HEK293 (cell line): ENCODE measurements at regions not wholly inside any gene's neighbourhood (a gene's known extent, or its start where the extent isn't known, plus 50 kb on each side); places are given as distances from the start of the nearest gene placed in this dataset.

Experiments used
- CTCF ChIP-seq: fragments of 450-650 bp; formaldehyde crosslinking; IDR thresholded peaks from 2 replicates; pipeline ENCODE4 v1.5.1; 2016; ENCODE audit warnings: missing biosample characterization, missing genetic modification characterization
- GLI4 ChIP-seq: fragments of 450-650 bp; formaldehyde crosslinking; IDR thresholded peaks from 2 replicates; pipeline ENCODE4 v1.5.1; 2016; ENCODE audit warnings: missing biosample characterization, missing genetic modification characterization
- KLF7 ChIP-seq: fragments of 450-650 bp; formaldehyde crosslinking; IDR thresholded peaks from 2 replicates; pipeline ENCODE4 v1.5.1; 2016; ENCODE audit warnings: missing biosample characterization, missing genetic modification characterization, borderline replicate concordance
- KLF9 ChIP-seq: fragments of 450-650 bp; formaldehyde crosslinking; IDR thresholded peaks from 2 replicates; pipeline ENCODE4 v1.5.1; 2016; ENCODE audit warnings: missing biosample characterization, missing genetic modification characterization, low read depth
- PRDM1 ChIP-seq: fragments of 450-650 bp; formaldehyde crosslinking; IDR thresholded peaks from 2 replicates; pipeline ENCODE4; 2016; ENCODE audit warnings: missing biosample characterization, missing genetic modification characterization
- ZBTB49 ChIP-seq: fragments of 450-650 bp; formaldehyde crosslinking; IDR thresholded peaks from 2 replicates; pipeline ENCODE4 v1.5.1; 2016; ENCODE audit warnings: missing biosample characterization, missing genetic modification characterization, low read depth
- ZBTB7A ChIP-seq: fragments of 450-650 bp; formaldehyde crosslinking; IDR thresholded peaks from 2 replicates; pipeline ENCODE4 v1.5.1; 2016; ENCODE audit warnings: low read depth, missing biosample characterization, missing genetic modification characterization
- ZFP37 ChIP-seq: fragments of 450-650 bp; formaldehyde crosslinking; IDR thresholded peaks from 2 replicates; pipeline ENCODE4 v1.5.1; 2016; ENCODE audit warnings: missing biosample characterization, missing genetic modification characterization
- ZNF138 ChIP-seq: fragments of 450-650 bp; formaldehyde crosslinking; IDR thresholded peaks from 2 replicates; pipeline ENCODE4 v1.5.1; 2016; ENCODE audit warnings: missing biosample characterization, missing genetic modification characterization, borderline replicate concordance
- ZNF324 ChIP-seq: fragments of 450-650 bp; formaldehyde crosslinking; IDR thresholded peaks from 2 replicates; pipeline ENCODE4 v1.5.1; 2016; ENCODE audit warnings: missing biosample characterization, missing genetic modification characterization
- ZNF513 ChIP-seq: fragments of 450-650 bp; IDR thresholded peaks from 2 replicates; pipeline ENCODE4 v1.5.1; 2018; ENCODE audit warnings: missing biosample characterization, missing genetic modification characterization
- ZNF529 ChIP-seq: fragments of 450-650 bp; formaldehyde crosslinking; IDR thresholded peaks from 2 replicates; pipeline ENCODE4 v1.5.1; 2017; ENCODE audit warnings: missing genetic modification characterization, missing biosample characterization; ENCODE audit not compliant: insufficient replicate concordance
- ZNF704 ChIP-seq: fragments of 450-650 bp; formaldehyde crosslinking; IDR thresholded peaks from 2 replicates; pipeline ENCODE4 v1.5.1; 2016; ENCODE audit warnings: missing biosample characterization, missing genetic modification characterization
- ZSCAN5A ChIP-seq: fragments of 450-650 bp; formaldehyde crosslinking; IDR thresholded peaks from 2 replicates; pipeline ENCODE4 v1.5.1; 2016; ENCODE audit warnings: missing biosample characterization, missing genetic modification characterization

DNA sequence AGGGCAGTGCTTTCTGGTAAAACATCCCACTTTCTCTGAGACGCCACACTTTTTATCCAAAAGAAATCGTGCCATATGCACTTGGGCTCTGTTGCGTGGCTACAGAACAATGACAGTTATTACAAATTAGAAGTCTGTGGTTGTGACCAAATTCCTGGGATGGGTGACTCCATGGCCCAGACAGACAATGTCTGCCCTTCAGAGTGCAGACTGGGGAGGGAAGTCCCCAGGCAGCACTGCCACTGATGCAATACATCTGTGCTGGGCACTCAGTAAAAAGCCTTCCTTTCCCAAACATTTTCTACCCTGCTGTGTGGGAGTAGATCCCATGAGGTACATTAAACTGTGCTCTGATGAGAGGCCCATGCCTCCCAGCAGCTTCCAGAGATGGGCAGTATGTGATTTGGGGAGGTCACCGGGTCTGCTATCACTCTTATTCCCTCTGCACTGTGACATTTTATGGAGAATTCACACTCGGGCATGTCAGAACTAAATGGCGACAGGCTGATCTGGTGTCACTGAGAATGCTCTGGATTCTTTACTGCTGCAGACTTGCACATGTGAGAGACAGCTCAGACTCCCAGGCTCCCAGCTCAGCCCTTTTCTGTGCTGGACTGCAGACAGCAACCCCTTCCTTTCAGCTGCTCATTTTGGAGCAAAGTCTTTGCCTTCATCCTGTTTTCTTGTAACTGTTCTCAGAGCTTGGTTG, 243.5 kb upstream of the ZNF32 start:
- TF ChIP-seq CTCF (no peak), KLF9 (tag by site-specific recombination) (no peak), GLI4 (tag by site-specific recombination) (no peak), ZFP37 (tag by site-specific recombination) (no peak), ZNF513 (no peak), ZNF138 (no peak), ZBTB7A (tag by site-specific recombination) (no peak), ZBTB49 (tag by site-specific recombination) (no peak), ZNF324 (tag by site-specific recombination) (no peak), ZNF529 (no peak), ZSCAN5A (tag by site-specific recombination) (no peak), KLF7 (tag by site-specific recombination) (no peak), PRDM1 (tag by site-specific recombination) (no peak), ZNF704 (tag by site-specific recombination) (no peak)
